Activated T-helper 1 cell treated with Interleukin-2 at 50 U/mL for 16 hours (primary cell): ENCODE measurements at regions not wholly inside any gene's neighbourhood (a gene's known extent, or its start where the extent isn't known, plus 50 kb on each side); places are given as distances from the start of the nearest gene placed in this dataset.
"Not testable (repeated sequence)": the region's sequence is repeated elsewhere in the genome, so short reads cannot be mapped to it uniquely, and the experiment has no call there.

Source experiments
- DNase-seq: peaks from one replicate; pipeline ENCODE4 v3.0.0-alpha.2; 2020; ENCODE audit warnings: low read depth

GRCh38 chr6:26720663-26721218, 61.2 kb upstream of the ZNF322 start:
- not testable (repeated sequence) for DNase-seq

DNA sequence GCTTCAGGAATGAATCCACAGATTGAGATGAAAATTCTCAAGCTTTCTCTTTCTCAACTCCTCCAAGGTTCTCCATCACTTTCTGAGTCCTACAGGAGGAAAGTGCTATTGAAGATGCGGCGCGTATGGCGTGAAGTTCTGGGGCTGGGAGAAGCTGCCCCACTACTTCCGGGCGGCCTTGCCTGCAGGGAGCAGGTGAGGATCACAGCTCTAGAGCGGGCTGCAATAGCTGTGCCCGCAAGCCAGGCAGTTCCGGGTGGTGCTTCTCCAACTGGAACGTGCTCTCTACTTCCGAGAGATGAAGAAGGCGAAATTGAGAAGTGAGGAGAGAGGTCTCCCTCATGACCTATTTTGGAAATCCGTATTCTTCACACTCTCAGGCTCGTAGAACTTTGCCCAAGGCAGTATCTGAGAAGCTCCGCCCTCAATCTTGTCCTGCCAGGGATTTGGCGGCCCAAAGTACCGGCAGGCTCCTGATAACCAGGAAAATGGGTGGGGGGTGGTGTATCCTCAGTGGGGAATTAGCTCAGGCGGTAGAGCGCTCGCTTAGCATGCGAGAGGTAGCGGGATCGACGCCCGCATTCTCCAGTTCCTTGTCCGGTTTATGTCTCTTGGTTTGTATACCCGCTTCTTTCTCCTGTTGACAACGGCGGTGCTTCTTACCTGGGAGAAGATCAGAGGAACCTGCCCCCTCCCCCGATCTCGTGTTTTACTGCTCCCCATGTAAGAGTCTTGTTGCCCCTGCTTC, 70.6 kb upstream of the ZNF322 start:
- not testable (repeated sequence) for DNase-seq

GRCh38 chr6:26734776-26735472, 75.4 kb upstream of the ZNF322 start:
- DNase-seq, result not testable (repeated sequence)

DNA sequence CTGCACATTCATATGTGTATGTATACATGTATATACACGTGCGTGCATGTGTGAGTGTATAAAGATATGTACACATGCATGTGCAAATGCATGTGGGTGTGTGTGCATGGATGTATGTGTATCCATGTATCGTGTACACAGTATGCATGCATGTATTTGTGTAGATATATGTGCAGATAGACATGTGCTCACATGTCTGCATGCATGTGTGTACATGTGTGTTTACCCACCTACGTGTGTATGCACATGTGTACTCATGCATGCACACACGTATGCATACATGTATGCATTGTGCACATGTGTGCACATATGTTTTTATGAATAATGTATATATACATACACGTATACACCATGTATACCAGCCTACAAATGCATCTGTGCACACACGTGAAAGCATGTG, 80.3 kb upstream of the ZNF322 start:
- DNase-seq, result no peak

- no peak for DNase-seq
Measured at GRCh38 chr6:26743157-26743821, 83.7 kb upstream of the ZNF322 start.

DNA sequence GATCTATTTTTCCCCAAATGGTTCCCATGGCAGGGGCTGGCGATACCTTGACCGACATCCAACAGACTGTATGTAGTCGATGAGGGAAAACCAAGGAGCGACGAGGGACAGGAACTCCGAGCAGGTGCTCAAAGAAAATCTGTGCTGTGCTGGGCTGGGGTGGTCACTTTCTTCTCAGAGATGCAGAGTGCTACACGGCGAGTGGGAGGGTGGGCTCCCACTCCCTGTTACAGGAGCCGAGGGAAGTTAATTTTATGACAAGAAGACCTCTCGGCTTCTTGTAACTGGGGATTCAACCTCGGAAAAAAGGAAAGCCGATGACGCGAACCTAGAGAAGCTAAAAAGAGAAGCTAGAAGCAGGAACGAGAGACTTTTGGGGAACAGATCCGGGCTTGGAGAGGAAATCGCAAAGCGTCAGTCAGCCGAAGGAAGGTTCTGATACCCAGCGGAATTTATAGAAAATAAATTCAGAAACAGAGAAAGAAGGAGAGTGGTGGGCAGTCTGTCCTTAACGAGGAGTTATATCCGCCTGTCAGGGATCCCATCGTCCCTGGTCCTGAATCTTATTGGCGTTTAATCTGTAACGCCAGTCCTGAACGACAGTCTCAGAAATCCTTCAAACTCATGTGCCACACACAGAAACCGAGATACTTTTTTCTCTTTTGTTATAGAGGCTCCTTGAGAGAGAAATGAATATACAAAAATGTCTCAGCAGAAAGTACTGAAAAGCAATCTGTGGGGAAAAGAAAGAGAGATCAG, 84.6 kb upstream of the ZNF322 start:
- DNase-seq, result no peak

GRCh38 chr6:26744837-26745282, 85.3 kb upstream of the ZNF322 start:
- DNase-seq, result not testable (repeated sequence)

- not testable (repeated sequence) for DNase-seq
Measured at GRCh38 chr6:26745964-26746363, 86.4 kb upstream of the ZNF322 start.

DNA sequence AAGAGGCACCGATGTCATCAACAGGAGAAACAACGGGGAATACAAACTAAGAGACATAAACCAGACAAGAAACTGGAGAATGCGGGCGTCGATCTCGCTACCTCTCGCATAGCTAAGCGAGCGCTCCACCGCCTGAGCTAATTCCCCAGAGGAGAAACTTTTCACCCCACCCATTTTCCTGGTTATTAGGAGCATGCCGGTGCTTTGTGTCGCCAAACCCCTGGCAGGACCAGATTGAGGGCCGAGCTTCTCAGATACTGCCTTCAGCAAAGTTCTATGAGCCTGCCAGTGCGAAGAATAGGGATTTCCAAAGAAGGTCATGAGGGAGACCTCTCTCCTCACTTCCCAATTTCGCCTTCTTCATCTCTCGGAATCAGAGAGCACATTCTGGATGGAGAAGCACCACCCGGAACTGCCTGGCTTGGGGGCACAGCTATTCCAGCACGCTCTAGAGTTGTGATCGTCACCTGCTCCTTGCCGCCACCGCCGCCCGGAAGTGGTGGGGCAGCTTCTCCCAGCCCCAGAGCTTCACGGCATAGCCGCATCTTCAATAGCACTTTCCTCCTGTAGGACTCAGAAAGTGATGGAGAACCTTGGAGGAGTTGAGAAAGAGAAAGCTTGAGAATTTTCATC, 89.7 kb upstream of the ZNF322 start:
- DNase-seq, result not testable (repeated sequence)

- not testable (repeated sequence) for DNase-seq
Measured at GRCh38 chr6:26749759-26750126, 90.2 kb upstream of the ZNF322 start.

- no peak for DNase-seq
Measured at GRCh38 chr6:26754212-26754611, 94.7 kb upstream of the ZNF322 start.

GRCh38 chr6:26754801-26755200, 95.3 kb upstream of the ZNF322 start:
- DNase-seq, result not testable (repeated sequence)

DNA sequence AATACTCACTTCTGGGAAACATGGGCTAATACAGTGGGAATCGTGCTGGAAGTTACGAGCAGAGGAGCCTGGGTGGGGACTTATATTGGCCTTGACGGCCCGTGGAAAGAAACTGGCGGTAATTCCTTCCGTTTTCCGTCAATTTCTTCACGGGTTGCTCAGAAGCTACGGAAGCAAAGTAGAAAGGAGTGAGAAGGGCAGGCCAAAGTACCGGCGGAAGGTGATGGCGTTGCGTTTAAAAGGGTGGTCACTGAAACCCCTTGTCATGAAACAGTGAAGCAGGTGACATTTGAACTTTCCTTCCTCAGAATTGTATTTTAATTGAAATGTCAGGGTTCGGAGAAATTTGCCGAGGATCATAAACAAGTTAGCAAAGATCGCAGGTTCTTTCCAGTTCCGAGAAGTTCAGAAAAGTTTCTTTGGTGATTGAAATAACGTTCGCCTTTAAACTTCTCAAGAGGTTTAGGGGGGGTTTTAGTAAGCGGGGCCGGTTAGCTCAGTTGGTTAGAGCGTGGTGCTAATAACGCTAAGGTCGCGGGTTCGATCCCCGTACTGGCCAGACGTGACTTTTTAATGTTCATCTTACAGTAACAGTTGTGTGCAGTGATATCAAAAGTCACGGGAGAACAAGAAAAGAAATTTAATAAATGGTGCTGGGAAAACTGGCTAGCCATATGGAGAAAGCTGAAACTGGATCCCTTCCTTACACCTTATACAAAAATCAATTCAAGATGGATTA, 96.7 kb upstream of the ZNF322 start:
- DNase-seq, result not testable (repeated sequence)

DNA sequence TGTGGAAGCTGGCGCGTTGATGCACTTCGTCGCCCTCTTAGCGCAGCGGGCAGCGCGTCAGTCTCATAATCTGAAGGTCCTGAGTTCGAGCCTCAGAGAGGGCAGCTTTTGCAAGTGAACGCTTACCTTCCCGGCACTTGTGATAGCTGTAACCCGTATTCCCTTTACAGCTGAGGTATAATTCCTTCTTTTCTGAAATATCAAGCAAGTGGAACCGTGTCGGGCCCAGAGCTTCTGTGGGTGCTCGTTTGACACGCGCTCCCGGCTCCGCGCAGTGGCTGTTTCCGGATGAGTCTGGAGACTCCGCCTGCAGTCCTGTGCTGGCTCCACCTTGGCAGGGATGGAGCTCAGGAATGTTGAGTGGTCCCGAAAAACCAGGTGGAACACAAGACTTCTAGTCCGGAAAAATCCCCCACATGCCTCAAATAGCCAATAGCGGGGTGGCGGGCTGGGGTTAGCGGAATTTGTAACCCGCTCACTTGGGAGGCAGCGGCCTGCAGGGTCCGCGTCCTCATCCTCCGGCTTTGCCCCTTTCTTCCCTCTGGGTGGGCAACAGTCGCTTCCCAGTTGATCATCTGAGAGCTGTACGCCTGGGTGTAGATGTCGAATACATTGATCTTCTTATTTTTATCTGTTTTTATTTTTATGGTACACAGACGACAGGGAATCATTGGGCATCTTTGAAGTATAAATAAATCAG, 106.8 kb upstream of the ZNF322 start:
- DNase-seq, result not testable (repeated sequence)

DNA sequence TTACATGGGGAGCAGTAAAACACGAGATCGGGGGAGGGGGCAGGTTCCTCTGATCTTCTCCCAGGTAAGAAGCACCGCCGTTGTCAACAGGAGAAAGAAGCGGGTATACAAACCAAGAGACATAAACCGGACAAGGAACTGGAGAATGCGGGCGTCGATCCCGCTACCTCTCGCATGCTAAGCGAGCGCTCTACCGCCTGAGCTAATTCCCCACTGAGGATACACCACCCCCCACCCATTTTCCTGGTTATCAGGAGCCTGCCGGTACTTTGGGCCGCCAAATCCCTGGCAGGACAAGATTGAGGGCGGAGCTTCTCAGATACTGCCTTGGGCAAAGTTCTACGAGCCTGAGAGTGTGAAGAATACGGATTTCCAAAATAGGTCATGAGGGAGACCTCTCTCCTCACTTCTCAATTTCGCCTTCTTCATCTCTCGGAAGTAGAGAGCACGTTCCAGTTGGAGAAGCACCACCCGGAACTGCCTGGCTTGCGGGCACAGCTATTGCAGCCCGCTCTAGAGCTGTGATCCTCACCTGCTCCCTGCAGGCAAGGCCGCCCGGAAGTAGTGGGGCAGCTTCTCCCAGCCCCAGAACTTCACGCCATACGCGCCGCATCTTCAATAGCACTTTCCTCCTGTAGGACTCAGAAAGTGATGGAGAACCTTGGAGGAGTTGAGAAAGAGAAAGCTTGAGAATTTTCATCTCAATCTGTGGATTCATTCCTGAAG, 111.6 kb upstream of the ZNF322 start:
- not testable (repeated sequence) for DNase-seq

DNA sequence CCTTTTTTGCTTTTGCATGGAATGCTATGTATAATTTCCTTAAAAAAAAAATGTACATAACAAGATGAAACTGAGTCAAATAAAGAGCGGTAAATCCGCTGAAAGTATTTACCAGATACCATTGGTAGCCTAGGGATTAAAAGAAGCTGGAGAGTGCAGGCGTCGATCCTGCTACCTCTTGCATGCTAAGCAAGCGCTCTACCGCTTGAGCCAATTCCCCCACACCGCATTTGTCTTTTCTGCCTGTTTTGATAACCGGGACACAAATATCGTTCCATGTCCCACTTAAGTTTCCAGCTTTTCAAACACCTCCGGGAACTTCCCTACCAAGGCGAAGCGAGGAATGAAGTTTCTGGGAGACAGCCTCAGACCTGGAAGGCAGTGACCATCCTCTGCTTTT, 113.9 kb upstream of the ZNF322 start:
- DNase-seq, result not testable (repeated sequence)

DNA sequence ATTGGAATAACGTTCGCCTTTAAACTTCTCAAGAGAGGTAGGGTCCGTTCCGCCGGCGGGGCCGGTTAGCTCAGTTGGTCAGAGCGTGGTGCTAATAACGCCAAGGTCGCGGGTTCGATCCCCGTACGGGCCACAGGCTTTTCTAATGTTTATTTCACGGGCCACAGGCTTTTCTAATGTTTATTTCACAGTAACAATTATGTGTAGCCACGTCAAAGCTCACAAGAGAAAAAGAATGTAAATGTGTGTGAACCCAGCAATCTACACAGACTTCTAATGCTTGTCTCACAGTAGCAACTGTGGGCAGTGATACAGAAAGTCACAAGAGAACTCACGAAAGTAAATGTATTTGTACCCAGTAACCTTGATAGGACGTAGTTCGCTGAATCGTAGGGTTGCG, 121.0 kb upstream of the ZNF322 start:
- not testable (repeated sequence) for DNase-seq

GRCh38 chr6:26795474-26796307, 136.1 kb upstream of the ZNF322 start:
- not testable (repeated sequence) for DNase-seq
